Right lobe of liver (tissue), 4 donors: ENCODE measurements at regions not wholly inside any gene's neighbourhood (a gene's known extent, or its start where the extent isn't known, plus 50 kb on each side); places are given as distances from the start of the nearest gene placed in this dataset.

ENCODE experiments used
- CTCF ChIP-seq, 4 donors: fragments of 200-600 bp in 3 of 4; fragments of 450-650 bp in 1 of 4; IDR thresholded peaks; one replicate each; pipeline versions ENCODE4 v1.5.1 to v1.8.0; 2016 to 2022; ENCODE audit warnings: antibody characterized with exemption in 4 of 4, mild to moderate bottlenecking in 2 of 4
- POLR2A ChIP-seq: fragments of 450-650 bp; IDR thresholded peaks from one replicate; pipeline ENCODE4 v1.6.1; 2017; ENCODE audit warnings: antibody characterized with exemption, mild to moderate bottlenecking
- donor health status: DM: no; HTN: no; CAD: no.
- donor health status: DM: no; HTN: no; CAD: no.
- donor health status: DM: no; HTN: yes; CAD: no.

DNA sequence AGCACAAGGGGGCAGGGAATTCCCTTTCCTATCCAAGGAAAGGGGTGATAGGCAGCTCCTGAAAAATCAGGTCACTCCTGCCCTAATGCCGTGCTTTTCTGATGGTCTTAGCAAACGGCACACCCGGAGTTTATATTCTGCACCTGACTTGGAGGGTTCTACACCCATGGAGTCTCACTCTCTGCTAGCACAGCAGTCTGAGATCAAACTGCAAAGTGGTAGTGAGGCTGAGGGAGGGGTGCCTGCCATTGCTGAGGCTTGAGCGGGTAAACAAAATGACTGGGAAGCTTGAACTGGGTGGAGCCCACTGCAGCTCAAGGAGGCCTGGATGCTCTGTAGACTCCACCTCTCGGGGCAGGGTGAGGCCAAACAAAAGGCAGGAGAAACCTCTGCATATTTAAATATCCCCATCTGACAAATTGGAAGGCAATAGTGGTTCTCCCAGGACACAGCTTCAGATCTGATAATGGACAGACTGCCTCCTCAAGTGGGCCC is 194.7 kb downstream of the OR4A47 start:
- TF ChIP-seq CTCF (IDR thresholded peaks at IDR 0.05) (no peak), POLR2A (no peak)
